ENCODE measurements at regions not wholly inside any gene's neighbourhood (a gene's known extent, or its start where the extent isn't known, plus 50 kb on each side); places are given as distances from the start of the nearest gene placed in this dataset.

DNA sequence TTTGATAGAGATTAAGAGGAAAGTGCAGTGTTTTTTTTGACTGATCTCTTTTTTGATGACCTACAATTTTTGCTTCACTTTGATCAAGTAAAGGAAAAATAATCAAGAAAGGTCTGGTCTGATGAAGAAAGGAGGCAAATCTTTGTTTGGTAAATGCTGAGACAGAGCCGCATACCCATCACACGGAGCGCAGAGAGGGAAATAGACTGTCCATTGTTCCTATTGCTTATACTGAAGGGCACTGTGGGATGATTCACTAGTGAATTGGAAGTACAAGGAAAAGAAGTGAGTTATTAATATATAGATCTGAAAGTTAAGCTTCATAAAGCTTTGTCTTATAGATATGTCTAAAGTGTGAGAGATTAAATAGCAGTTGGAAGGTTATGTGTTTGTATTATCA is 455.1 kb downstream of the PLCL1 start:
- DNase-seq (no peak), ATAC-seq (no peak)
- no peaks in the 10 kb centered on the region for H3K27me3 ChIP-seq
- no peaks in the 10 kb centered on the region for H3K9me3 ChIP-seq
- H3K4me3 ChIP-seq, result no peak overlapping the region
- no peaks in the 10 kb centered on the region for H3K4me1 ChIP-seq
- intact Hi-C loops (cut with DNase I), result no loop called here
- H3K36me3 ChIP-seq, result no peaks in the 10 kb centered on the region
- H3K27ac ChIP-seq, result no peak overlapping the region
- TF ChIP-seq, protein P1, sequence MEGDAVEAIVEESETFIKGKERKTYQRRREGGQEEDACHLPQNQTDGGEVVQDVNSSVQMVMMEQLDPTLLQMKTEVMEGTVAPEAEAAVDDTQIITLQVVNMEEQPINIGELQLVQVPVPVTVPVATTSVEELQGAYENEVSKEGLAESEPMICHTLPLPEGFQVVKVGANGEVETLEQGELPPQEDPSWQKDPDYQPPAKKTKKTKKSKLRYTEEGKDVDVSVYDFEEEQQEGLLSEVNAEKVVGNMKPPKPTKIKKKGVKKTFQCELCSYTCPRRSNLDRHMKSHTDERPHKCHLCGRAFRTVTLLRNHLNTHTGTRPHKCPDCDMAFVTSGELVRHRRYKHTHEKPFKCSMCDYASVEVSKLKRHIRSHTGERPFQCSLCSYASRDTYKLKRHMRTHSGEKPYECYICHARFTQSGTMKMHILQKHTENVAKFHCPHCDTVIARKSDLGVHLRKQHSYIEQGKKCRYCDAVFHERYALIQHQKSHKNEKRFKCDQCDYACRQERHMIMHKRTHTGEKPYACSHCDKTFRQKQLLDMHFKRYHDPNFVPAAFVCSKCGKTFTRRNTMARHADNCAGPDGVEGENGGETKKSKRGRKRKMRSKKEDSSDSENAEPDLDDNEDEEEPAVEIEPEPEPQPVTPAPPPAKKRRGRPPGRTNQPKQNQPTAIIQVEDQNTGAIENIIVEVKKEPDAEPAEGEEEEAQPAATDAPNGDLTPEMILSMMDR (IDR thresholded peaks at IDR 0.05), result no peak

DNA sequence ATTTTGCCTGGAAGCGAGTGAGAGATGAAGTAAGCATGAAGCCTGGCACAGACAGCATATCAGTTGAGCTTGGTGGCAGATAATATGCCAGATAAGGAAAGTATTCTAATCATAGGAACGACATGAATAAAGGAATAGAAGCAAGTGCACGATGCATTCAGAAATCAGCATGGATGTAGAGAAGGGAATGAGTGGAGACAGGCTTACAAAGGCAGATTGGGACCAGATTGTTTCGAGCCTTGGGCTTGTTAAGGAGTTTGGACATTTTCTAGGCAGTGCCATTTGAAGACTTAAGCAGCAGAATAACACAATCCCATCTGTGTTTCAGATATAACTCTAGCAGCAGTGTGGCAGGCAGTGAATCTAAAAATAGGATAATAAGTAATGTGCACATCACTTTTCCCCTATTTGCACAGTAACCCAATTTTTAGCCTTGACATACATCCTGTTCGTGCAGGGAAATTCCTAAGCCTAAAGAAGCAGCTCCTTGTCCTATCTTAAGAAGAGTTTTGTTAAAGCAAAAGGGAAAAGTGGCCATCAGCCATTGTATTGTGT is 450.2 kb downstream of the PLCL1 start:
- Histone ChIP-seq H3K27me3 (no peaks in the 10 kb centered on the region), H3K36me3 (no peaks in the 10 kb centered on the region), H3K27ac (no peak overlapping the region), H3K4me1 (no peaks in the 10 kb centered on the region), H3K4me3 (no peak overlapping the region), H3K9me3 (no peaks in the 10 kb centered on the region)
- intact Hi-C loops (cut with DNase I), result no loop called here
- TF ChIP-seq, protein P1 (IDR thresholded peaks at IDR 0.05), result no peak
- no peak for DNase-seq
- no peak for ATAC-seq

DNA sequence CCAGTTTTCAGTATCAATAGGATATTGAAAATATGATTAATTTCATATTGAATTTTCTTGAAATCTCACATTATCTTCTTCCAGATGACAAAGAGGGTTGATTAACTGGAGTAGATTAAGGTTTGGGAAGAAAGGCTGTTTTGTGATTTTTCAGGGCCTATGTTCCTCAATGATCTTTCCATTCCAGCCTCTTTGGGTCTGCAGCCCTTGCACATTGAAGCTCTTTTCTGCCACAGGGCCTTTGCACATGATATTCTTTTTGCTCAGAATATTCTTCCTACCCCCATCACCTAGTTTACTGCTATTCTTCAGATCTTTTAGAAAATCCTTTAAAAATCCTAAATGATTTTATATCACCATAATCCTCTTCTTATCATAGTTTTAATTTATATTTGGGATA is 449.6 kb downstream of the PLCL1 start:
- Histone ChIP-seq H3K36me3 (no peaks in the 10 kb centered on the region), H3K27ac (no peak overlapping the region), H3K9me3 (no peaks in the 10 kb centered on the region), H3K4me3 (no peak overlapping the region), H3K4me1 (no peaks in the 10 kb centered on the region), H3K27me3 (no peaks in the 10 kb centered on the region)
- TF ChIP-seq, protein P1 (IDR thresholded peaks at IDR 0.05), result no peak
- DNase-seq (no peak), ATAC-seq (no peak)
- intact Hi-C loops (cut with DNase I), result no loop called here

DNA sequence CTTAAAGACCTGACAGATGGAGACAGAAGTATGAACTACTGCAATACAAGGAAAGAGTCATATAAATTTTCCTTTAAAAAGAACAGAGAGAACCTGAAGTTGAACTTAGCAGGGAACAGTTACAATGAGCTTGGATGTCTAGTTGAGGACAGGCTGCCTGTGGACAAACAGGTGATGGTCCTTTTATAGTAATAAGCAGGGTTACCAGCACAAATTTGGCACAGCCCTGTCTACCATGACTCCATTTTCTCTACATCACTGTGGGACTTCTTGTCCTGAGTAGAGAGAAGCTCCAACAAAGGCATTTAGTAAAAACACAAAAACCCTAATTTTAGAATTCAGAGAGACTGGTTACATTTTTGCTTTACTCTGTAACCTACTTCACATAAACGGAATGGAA is 448.1 kb downstream of the PLCL1 start:
- H3K36me3 ChIP-seq, result no peaks in the 10 kb centered on the region
- no peaks in the 10 kb centered on the region for H3K27me3 ChIP-seq
- H3K27ac ChIP-seq, result no peak overlapping the region
- DNase-seq (no peak), ATAC-seq (no peak)
- no peaks in the 10 kb centered on the region for H3K9me3 ChIP-seq
- TF ChIP-seq, protein P1 (IDR thresholded peaks at IDR 0.05), result no peak
- no peaks in the 10 kb centered on the region for H3K4me1 ChIP-seq
- H3K4me3 ChIP-seq, result no peak overlapping the region
- intact Hi-C loops (cut with DNase I), result no loop called here

DNA sequence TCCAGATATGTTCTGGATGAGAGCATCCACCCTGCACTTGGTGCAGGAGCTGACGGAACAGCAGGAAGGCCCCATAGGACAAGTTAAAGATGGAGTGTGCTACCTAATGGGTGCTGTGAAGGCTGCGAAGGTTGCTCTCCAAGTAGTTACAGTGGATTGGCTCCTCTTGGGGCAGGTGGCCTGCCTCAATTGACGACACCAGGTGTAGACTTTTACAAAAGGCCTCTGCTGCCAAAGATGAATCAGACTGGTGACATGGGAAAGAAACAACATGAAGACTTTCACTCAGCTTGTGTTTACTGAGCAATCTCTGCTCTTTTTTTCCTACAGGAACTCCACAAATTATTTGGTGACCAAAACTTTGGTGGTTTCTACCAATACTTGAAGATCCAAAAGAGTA is 437.7 kb downstream of the PLCL1 start:
- no peaks in the 10 kb centered on the region for H3K36me3 ChIP-seq
- intact Hi-C loops (cut with DNase I), result no loop called here
- H3K9me3 ChIP-seq, result no peaks in the 10 kb centered on the region
- TF ChIP-seq, protein P1 (IDR thresholded peaks at IDR 0.05), result no peak
- no peak overlapping the region for H3K4me3 ChIP-seq
- ATAC-seq (no peak), DNase-seq (no peak)
- H3K4me1 ChIP-seq, result no peaks in the 10 kb centered on the region
- H3K27me3 ChIP-seq, result no peaks in the 10 kb centered on the region
- H3K27ac ChIP-seq, result no peak overlapping the region
